MG63 (cell line): ENCODE measurements at regions not wholly inside any gene's neighbourhood (a gene's known extent, or its start where the extent isn't known, plus 50 kb on each side); places are given as distances from the start of the nearest gene placed in this dataset.
"Not testable (repeated sequence)": the region's sequence is repeated elsewhere in the genome, so short reads cannot be mapped to it uniquely, and the experiment has no call there.

Source experiments
- DNase-seq: peaks from one replicate; pipeline ENCODE4 v3.0.0-alpha.2; 2020
- H3K27me3 ChIP-seq: fragments of 250-450 bp; sonication (Bioruptor Pico); 2 replicates; pipeline ENCODE4 v1.5.1; 2020; ENCODE audit warnings: mild to moderate bottlenecking, moderate library complexity
- H3K36me3 ChIP-seq: fragments of 250-450 bp; sonication (Bioruptor Pico); 2 replicates; pipeline ENCODE4 v1.5.1; 2020; ENCODE audit warnings: mild to moderate bottlenecking, moderate library complexity
- H3K4me3 ChIP-seq: fragments of 250-450 bp; sonication (Bioruptor Pico); 2 replicates; pipeline ENCODE4 v1.5.1; 2020; ENCODE audit warnings: mild to moderate bottlenecking, moderate library complexity
- H3K9me3 ChIP-seq: fragments of 250-450 bp; sonication (Bioruptor Pico); 2 replicates; pipeline ENCODE4 v1.5.1; 2020; ENCODE audit warnings: mild to moderate bottlenecking, moderate library complexity

- Histone ChIP-seq H3K27me3 (no peaks in the 10 kb centered on the region), H3K4me3 (no peak overlapping the region), H3K9me3 (no peaks in the 10 kb centered on the region), H3K36me3 (no peaks in the 10 kb centered on the region)
- DNase-seq = peak; percentile 4
Observed at GRCh38 chr5:77921094-77921768, 145.1 kb upstream of the TBCA start.

GRCh38 chr5:77920359-77921058, 144.4 kb upstream of the TBCA start:
- no peaks in the 10 kb centered on the region for H3K9me3 ChIP-seq
- DNase-seq = no peak
- no peak overlapping the region for H3K4me3 ChIP-seq
- H3K27me3 ChIP-seq = no peaks in the 10 kb centered on the region
- no peaks in the 10 kb centered on the region for H3K36me3 ChIP-seq

- no peaks in the 10 kb centered on the region; the same call in 1 of the 2 replicates for H3K27me3 ChIP-seq
- no peaks in the 10 kb centered on the region for H3K9me3 ChIP-seq
- no peak for DNase-seq
- H3K4me3 ChIP-seq = no peak overlapping the region
- H3K36me3 ChIP-seq = no peaks in the 10 kb centered on the region
Observed at GRCh38 chr5:77915346-77915745, 139.2 kb upstream of the TBCA start.

- no peak for DNase-seq
- H3K27me3 ChIP-seq = no peaks in the 10 kb centered on the region; the same call in 1 of the 2 replicates
Observed at GRCh38 chr5:77912721-77913120, 136.6 kb upstream of the TBCA start.

GRCh38 chr5:77910602-77911188, 134.6 kb upstream of the TBCA start:
- H3K27me3 ChIP-seq = no peaks in the 10 kb centered on the region; the same call in 1 of the 2 replicates
- no peak for DNase-seq
- no peak overlapping the region for H3K4me3 ChIP-seq
- H3K9me3 ChIP-seq = no peaks in the 10 kb centered on the region
- H3K36me3 ChIP-seq = no peaks in the 10 kb centered on the region

More at GRCh38 chr5:77912721-77913120, 136.6 kb upstream of the TBCA start:
- Histone ChIP-seq H3K4me3 (no peak overlapping the region), H3K9me3 (no peaks in the 10 kb centered on the region), H3K36me3 (no peaks in the 10 kb centered on the region)

GRCh38 chr5:77909237-77909636, 133.1 kb upstream of the TBCA start:
- Histone ChIP-seq H3K9me3 (no peaks in the 10 kb centered on the region), H3K27me3 (no peaks in the 10 kb centered on the region; the same call in 1 of the 2 replicates), H3K4me3 (no peak overlapping the region), H3K36me3 (no peaks in the 10 kb centered on the region)
- no peak for DNase-seq

- Histone ChIP-seq H3K27me3 (no peaks in the 10 kb centered on the region; the same call in 1 of the 2 replicates), H3K9me3 (no peaks in the 10 kb centered on the region), H3K4me3 (no peak overlapping the region), H3K36me3 (no peaks in the 10 kb centered on the region)
- DNase-seq = no peak
Observed at GRCh38 chr5:77908787-77909186, 132.6 kb upstream of the TBCA start.

GRCh38 chr5:77907786-77908185, 131.6 kb upstream of the TBCA start:
- DNase-seq = no peak
- Histone ChIP-seq H3K9me3 (no peaks in the 10 kb centered on the region), H3K27me3 (no peaks in the 10 kb centered on the region; the same call in 1 of the 2 replicates), H3K4me3 (no peak overlapping the region), H3K36me3 (no peaks in the 10 kb centered on the region)

- Histone ChIP-seq H3K27me3 (no peaks in the 10 kb centered on the region), H3K4me3 (no peak overlapping the region), H3K36me3 (no peaks in the 10 kb centered on the region), H3K9me3 (no peaks in the 10 kb centered on the region)
- no peak for DNase-seq
Observed at GRCh38 chr5:77906806-77907205, 130.7 kb upstream of the TBCA start.

GRCh38 chr5:77904362-77904761, 128.2 kb upstream of the TBCA start:
- H3K9me3 ChIP-seq = no peaks in the 10 kb centered on the region
- no peak overlapping the region for H3K4me3 ChIP-seq
- H3K27me3 ChIP-seq = no peaks in the 10 kb centered on the region
- DNase-seq = no peak
- H3K36me3 ChIP-seq = no peaks in the 10 kb centered on the region

GRCh38 chr5:77900691-77901090, 124.6 kb upstream of the TBCA start:
- no peaks in the 10 kb centered on the region for H3K36me3 ChIP-seq
- no peaks in the 10 kb centered on the region for H3K27me3 ChIP-seq
- no peaks in the 10 kb centered on the region for H3K9me3 ChIP-seq
- no peak overlapping the region for H3K4me3 ChIP-seq
- DNase-seq = no peak

- H3K4me3 ChIP-seq = no peak overlapping the region
- no peaks in the 10 kb centered on the region for H3K36me3 ChIP-seq
- H3K9me3 ChIP-seq = no peaks in the 10 kb centered on the region
- DNase-seq = no peak
- no peaks in the 10 kb centered on the region for H3K27me3 ChIP-seq
Observed at GRCh38 chr5:77898385-77898784, 122.2 kb upstream of the TBCA start.

- DNase-seq = no peak
- no peaks in the 10 kb centered on the region for H3K27me3 ChIP-seq
- no peak overlapping the region for H3K4me3 ChIP-seq
- no peaks in the 10 kb centered on the region for H3K36me3 ChIP-seq
- H3K9me3 ChIP-seq = no peaks in the 10 kb centered on the region
Observed at GRCh38 chr5:77896338-77896737, 120.2 kb upstream of the TBCA start.

- H3K4me3 ChIP-seq, H3K36me3 ChIP-seq, DNase-seq, H3K27me3 ChIP-seq, H3K9me3 ChIP-seq: not testable (repeated sequence)
Observed at GRCh38 chr5:77894103-77894502, 118.0 kb upstream of the TBCA start.

- Histone ChIP-seq H3K9me3 (no peaks in the 10 kb centered on the region), H3K4me3 (no peak overlapping the region), H3K27me3 (no peaks in the 10 kb centered on the region), H3K36me3 (no peaks in the 10 kb centered on the region)
- peak; percentile 95 for DNase-seq
Observed at GRCh38 chr5:77893225-77893860, 117.2 kb upstream of the TBCA start.

GRCh38 chr5:77892061-77893010, 116.2 kb upstream of the TBCA start:
- Histone ChIP-seq H3K9me3 (no peaks in the 10 kb centered on the region), H3K4me3 (no peak overlapping the region), H3K36me3 (no peaks in the 10 kb centered on the region), H3K27me3 (no peaks in the 10 kb centered on the region)
- peak; percentile 43 for DNase-seq
